Esophagus muscularis mucosa (tissue), 4 donors: ENCODE measurements at regions not wholly inside any gene's neighbourhood (a gene's known extent, or its start where the extent isn't known, plus 50 kb on each side); places are given as distances from the start of the nearest gene placed in this dataset.

Experiments used
- CTCF ChIP-seq, 3 experiments: fragments of 200-600 bp in 2 of 3; fragments of 450-650 bp in 1 of 3; sonication (generic) in 2 of 3; IDR thresholded peaks; one replicate each; pipeline ENCODE4 v1.5.1; 2017 to 2019; ENCODE audit warnings: antibody characterized with exemption in 3 of 3, mild to moderate bottlenecking in 2 of 3, moderate library complexity in 1 of 3
- EP300 ChIP-seq: sonication (generic); formaldehyde crosslinking; IDR thresholded peaks from one replicate; pipeline ENCODE4 v1.6.1; 2017; ENCODE audit warnings: antibody characterized with exemption
- POLR2A ChIP-seq: fragments of 450-650 bp; IDR thresholded peaks from one replicate; pipeline ENCODE4 v1.6.1; 2017; ENCODE audit warnings: antibody characterized with exemption, moderate library complexity, mild to moderate bottlenecking, low read depth
- POLR2AphosphoS5 ChIP-seq, 2 donors: sonication (generic); formaldehyde crosslinking; IDR thresholded peaks; one replicate each; pipeline ENCODE4 v1.6.1; 2017; ENCODE audit warnings: antibody characterized with exemption in 2 of 2

DNA sequence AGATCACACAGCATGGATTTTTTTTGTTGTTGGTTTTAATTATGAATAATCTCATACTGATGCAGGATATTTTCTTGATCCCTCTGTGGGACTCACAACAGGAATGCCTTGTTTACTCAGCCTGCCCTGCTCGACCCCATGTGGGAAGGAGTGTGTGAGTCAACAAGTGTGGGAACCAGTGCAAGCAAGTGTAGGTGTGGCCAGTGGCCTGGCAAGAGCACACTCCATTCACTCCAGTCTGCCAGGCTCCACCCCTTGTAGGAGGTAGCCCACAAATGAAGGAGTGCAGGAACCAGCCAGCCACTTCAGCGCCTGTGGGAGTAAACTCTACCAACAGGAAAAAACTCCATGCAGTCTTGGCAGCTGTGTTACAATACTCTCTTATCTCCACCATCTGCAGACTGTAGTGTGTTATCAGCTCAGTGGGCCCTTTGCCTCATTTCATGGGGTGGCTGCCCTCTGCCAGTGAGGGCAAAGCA lies 393.6 kb downstream of the OTOL1 start:
- TF ChIP-seq POLR2A (no peak), EP300 (no peak), CTCF (IDR thresholded peaks at IDR 0.05) (no peak), POLR2AphosphoS5 (IDR thresholded peaks at IDR 0.05) (no peak)
